HFFc6 (cell line): ENCODE measurements at regions not wholly inside any gene's neighbourhood (a gene's known extent, or its start where the extent isn't known, plus 50 kb on each side); places are given as distances from the start of the nearest gene placed in this dataset.
"Not testable (repeated sequence)": the region's sequence is repeated elsewhere in the genome, so short reads cannot be mapped to it uniquely, and the experiment has no call there.

Experiments
- DNase-seq: peaks from one replicate; pipeline ENCODE4 v3.0.0-alpha.2; 2018
- H3K27ac Mint-ChIP-seq: 2 replicates; pipeline ENCODE4 v1.8.0; 2020; ENCODE audit warnings: mild to moderate bottlenecking, mixed read lengths
- H3K27me3 Mint-ChIP-seq: 2 replicates; pipeline ENCODE4 v1.8.0; 2021; ENCODE audit warnings: mild to moderate bottlenecking, moderate library complexity, mixed read lengths; ENCODE audit not compliant: insufficient read depth
- H3K36me3 Mint-ChIP-seq: 2 replicates; pipeline ENCODE4 v1.8.0; 2021; ENCODE audit warnings: low read depth, mixed read lengths
- H3K4me1 Mint-ChIP-seq: 2 replicates; pipeline ENCODE4 v1.8.0; 2020; ENCODE audit warnings: low read depth, mixed read lengths
- H3K4me3 Mint-ChIP-seq: 2 replicates; pipeline ENCODE4 v1.8.0; 2020; ENCODE audit warnings: mild to moderate bottlenecking, moderate library complexity, mixed read lengths
- H3K9me3 Mint-ChIP-seq: 2 replicates; pipeline ENCODE4 v1.8.0; 2020; ENCODE audit warnings: mild to moderate bottlenecking, mixed read lengths
- CTCF ChIP-seq: fragments of 200-600 bp; sonication (generic); IDR thresholded peaks from 2 replicates; pipeline ENCODE4 v1.5.0; 2021; ENCODE audit warnings: antibody characterized with exemption, mild to moderate bottlenecking

- Mint-ChIP-seq H3K36me3 (no peaks in the 10 kb centered on the region), H3K9me3 (peaks cover 60% of the 10 kb centered on the region), H3K4me1 (no peaks in the 10 kb centered on the region), H3K27ac (no peak overlapping the region), H3K27me3 (no peaks in the 10 kb centered on the region), H3K4me3 (no peak overlapping the region)
- TF ChIP-seq CTCF = no peak
- DNase-seq = no peak
Observed at GRCh38 chr2:117613101-117613500, 201.4 kb upstream of the DDX18 start.

- Mint-ChIP-seq H3K4me3 (no peak overlapping the region), H3K9me3 (peaks cover 59% of the 10 kb centered on the region), H3K36me3 (no peaks in the 10 kb centered on the region), H3K27ac (no peak overlapping the region), H3K27me3 (no peaks in the 10 kb centered on the region), H3K4me1 (no peaks in the 10 kb centered on the region)
- no peak for TF ChIP-seq CTCF
- DNase-seq = no peak
Observed at GRCh38 chr2:117614296-117614695, 200.2 kb upstream of the DDX18 start.

GRCh38 chr2:117614823-117615534, 199.5 kb upstream of the DDX18 start:
- Mint-ChIP-seq H3K9me3 (peaks cover 61% of the 10 kb centered on the region), H3K4me3 (no peak overlapping the region), H3K4me1 (no peaks in the 10 kb centered on the region), H3K36me3 (no peaks in the 10 kb centered on the region), H3K27ac (no peak overlapping the region), H3K27me3 (no peaks in the 10 kb centered on the region)
- no peak for DNase-seq
- TF ChIP-seq CTCF = no peak

- DNase-seq = no peak
- H3K27me3 Mint-ChIP-seq = no peaks in the 10 kb centered on the region
- no peaks in the 10 kb centered on the region for H3K36me3 Mint-ChIP-seq
- H3K4me3 Mint-ChIP-seq = no peak overlapping the region
- no peak overlapping the region for H3K27ac Mint-ChIP-seq
- no peak for TF ChIP-seq CTCF
- no peaks in the 10 kb centered on the region for H3K4me1 Mint-ChIP-seq
- H3K9me3 Mint-ChIP-seq = peaks cover 51% of the 10 kb centered on the region
Observed at GRCh38 chr2:117618607-117619006, 195.9 kb upstream of the DDX18 start.

- Mint-ChIP-seq H3K9me3 (peaks cover 28% of the 10 kb centered on the region), H3K27me3 (no peaks in the 10 kb centered on the region), H3K36me3 (no peaks in the 10 kb centered on the region), H3K4me1 (no peaks in the 10 kb centered on the region), H3K4me3 (no peak overlapping the region), H3K27ac (no peak overlapping the region)
- no peak for TF ChIP-seq CTCF
- no peak for DNase-seq
Observed at GRCh38 chr2:117621326-117621725, 193.2 kb upstream of the DDX18 start.

GRCh38 chr2:117623175-117623574, 191.3 kb upstream of the DDX18 start:
- peaks cover 17% of the 10 kb centered on the region for H3K9me3 Mint-ChIP-seq
- H3K4me3 Mint-ChIP-seq, H3K27ac Mint-ChIP-seq, H3K27me3 Mint-ChIP-seq, H3K4me1 Mint-ChIP-seq, H3K36me3 Mint-ChIP-seq, DNase-seq: not testable (repeated sequence)
